HFFc6 (cell line): ENCODE measurements at regions not wholly inside any gene's neighbourhood (a gene's known extent, or its start where the extent isn't known, plus 50 kb on each side); places are given as distances from the start of the nearest gene placed in this dataset.

Experiments
- DNase-seq: peaks from one replicate; pipeline ENCODE4 v3.0.0-alpha.2; 2018
- H3K27ac Mint-ChIP-seq: 2 replicates; pipeline ENCODE4 v1.8.0; 2020; ENCODE audit warnings: mild to moderate bottlenecking, mixed read lengths
- H3K27me3 Mint-ChIP-seq: 2 replicates; pipeline ENCODE4 v1.8.0; 2021; ENCODE audit warnings: mild to moderate bottlenecking, moderate library complexity, mixed read lengths; ENCODE audit not compliant: insufficient read depth
- H3K36me3 Mint-ChIP-seq: 2 replicates; pipeline ENCODE4 v1.8.0; 2021; ENCODE audit warnings: low read depth, mixed read lengths
- H3K4me1 Mint-ChIP-seq: 2 replicates; pipeline ENCODE4 v1.8.0; 2020; ENCODE audit warnings: low read depth, mixed read lengths
- H3K4me3 Mint-ChIP-seq: 2 replicates; pipeline ENCODE4 v1.8.0; 2020; ENCODE audit warnings: mild to moderate bottlenecking, moderate library complexity, mixed read lengths
- H3K9me3 Mint-ChIP-seq: 2 replicates; pipeline ENCODE4 v1.8.0; 2020; ENCODE audit warnings: mild to moderate bottlenecking, mixed read lengths
- CTCF ChIP-seq: fragments of 200-600 bp; sonication (generic); IDR thresholded peaks from 2 replicates; pipeline ENCODE4 v1.5.0; 2021; ENCODE audit warnings: antibody characterized with exemption, mild to moderate bottlenecking

- no peak overlapping the region for H3K4me3 Mint-ChIP-seq
- TF ChIP-seq CTCF = no peak
- peaks cover 6% of the 10 kb centered on the region; the same call in 1 of the 2 replicates for H3K9me3 Mint-ChIP-seq
- no peaks in the 10 kb centered on the region for H3K4me1 Mint-ChIP-seq
- no peak for DNase-seq
- H3K36me3 Mint-ChIP-seq = no peaks in the 10 kb centered on the region
- peaks cover 3% of the 10 kb centered on the region; the same call in 1 of the 2 replicates for H3K27me3 Mint-ChIP-seq
- no peak overlapping the region for H3K27ac Mint-ChIP-seq
Measured at GRCh38 chr11:42049186-42049585, 589.7 kb upstream of the LRRC4C start.

- Mint-ChIP-seq H3K27ac (no peak overlapping the region), H3K4me3 (no peak overlapping the region), H3K9me3 (peaks cover under 1% of the 10 kb centered on the region; the same call in 1 of the 2 replicates), H3K4me1 (no peaks in the 10 kb centered on the region), H3K27me3 (peaks cover 5% of the 10 kb centered on the region; the same call in 1 of the 2 replicates), H3K36me3 (no peaks in the 10 kb centered on the region)
- no peak for DNase-seq
- no peak for TF ChIP-seq CTCF
Measured at GRCh38 chr11:42049650-42050049, 590.2 kb upstream of the LRRC4C start.

GRCh38 chr11:42054351-42054900 lies 595.0 kb upstream of the LRRC4C start:
- DNase-seq = no peak
- Mint-ChIP-seq H3K27me3 (peaks cover 5% of the 10 kb centered on the region; the same call in 1 of the 2 replicates), H3K4me3 (no peak overlapping the region), H3K9me3 (no peaks in the 10 kb centered on the region; the same call in 1 of the 2 replicates), H3K36me3 (no peaks in the 10 kb centered on the region), H3K27ac (no peak overlapping the region), H3K4me1 (no peaks in the 10 kb centered on the region)
- no peak for TF ChIP-seq CTCF

- H3K27ac Mint-ChIP-seq = no peak overlapping the region
- no peaks in the 10 kb centered on the region for H3K36me3 Mint-ChIP-seq
- H3K4me3 Mint-ChIP-seq = no peak overlapping the region
- no peaks in the 10 kb centered on the region for H3K4me1 Mint-ChIP-seq
- H3K27me3 Mint-ChIP-seq = peaks cover 5% of the 10 kb centered on the region; the same call in 1 of the 2 replicates
- no peaks in the 10 kb centered on the region; the same call in 1 of the 2 replicates for H3K9me3 Mint-ChIP-seq
- no peak for DNase-seq
- no peak for TF ChIP-seq CTCF
Measured at GRCh38 chr11:42055606-42056005, 596.2 kb upstream of the LRRC4C start.

- no peak for TF ChIP-seq CTCF
- peaks cover 1% of the 10 kb centered on the region; the same call in 1 of the 2 replicates for H3K27me3 Mint-ChIP-seq
- DNase-seq = no peak
- H3K27ac Mint-ChIP-seq = no peak overlapping the region
- no peaks in the 10 kb centered on the region; the same call in 1 of the 2 replicates for H3K9me3 Mint-ChIP-seq
- no peaks in the 10 kb centered on the region for H3K36me3 Mint-ChIP-seq
- no peak overlapping the region for H3K4me3 Mint-ChIP-seq
- H3K4me1 Mint-ChIP-seq = no peaks in the 10 kb centered on the region
Measured at GRCh38 chr11:42058794-42059193, 599.3 kb upstream of the LRRC4C start.
